ENCODE measurements at regions not wholly inside any gene's neighbourhood (a gene's known extent, or its start where the extent isn't known, plus 50 kb on each side); places are given as distances from the start of the nearest gene placed in this dataset.

- Histone ChIP-seq H3K4me1 (ENCODE audit: control insufficient read depth, extremely low read depth, insufficient read depth, low read length) (no peaks in the 10 kb centered on the region), H2AFZ (ENCODE audit: control insufficient read depth, low read length) (no peak overlapping the region), H3K9me3 (ENCODE audit: control insufficient read depth, low read depth, low read length) (peaks cover 2% of the 10 kb centered on the region), H3K9me1 (ENCODE audit: control insufficient read depth, extremely low read depth, insufficient read depth, low read length) (no peaks in the 10 kb centered on the region), H3K27ac (ENCODE audit: control insufficient read depth, insufficient read depth, low read length) (no peak overlapping the region), H3K27me3 (ENCODE audit: control insufficient read depth, extremely low read depth, insufficient read depth, low read length) (no peaks in the 10 kb centered on the region), H3K36me3 (ENCODE audit: control insufficient read depth in 2 of 2, extremely low read depth in 1 of 2, insufficient read depth in 2 of 2, low read length in 2 of 2) (no peaks in the 10 kb centered on the region), H3K4me3 (ENCODE audit: control insufficient read depth in 2 of 3, extremely low read depth in 1 of 3, insufficient read depth in 2 of 3, low read depth in 1 of 3, low read length in 3 of 3) (no peak overlapping the region), H3K79me2 (ENCODE audit: control insufficient read depth, insufficient read depth, low read length) (no peaks in the 10 kb centered on the region), H3K9ac (ENCODE audit: control insufficient read depth, extremely low read depth, insufficient read depth, low read length) (no peak overlapping the region), H4K20me1 (ENCODE audit: control insufficient read depth, extremely low read depth, insufficient read depth, low read length) (no peaks in the 10 kb centered on the region), H3K4me2 (ENCODE audit: control insufficient read depth, extremely low read depth, insufficient read depth, low read depth, low read length) (no peak overlapping the region)
- dilution Hi-C loops (cut with MboI; ENCODE audit: extremely low pct_ligation_motif_present, low sequenced_read_pairs): no loop called here
- FAIRE-seq (no peak), DNase-seq (ENCODE audit: low read depth, low spot score) (no peak)
- TF ChIP-seq CTCF (optimal IDR thresholded peaks at IDR 0.05 in 1 of 3, IDR thresholded peaks at IDR 0.05 in 1 of 3, conservative IDR thresholded peaks at IDR 0.05 in 1 of 3; ENCODE audit: extremely low read depth in 1 of 3, insufficient read depth in 2 of 3, low read length in 3 of 3) (no peak), EZH2 (IDR thresholded peaks at IDR 0.05; ENCODE audit: low read length) (no peak)
Observed at GRCh38 chr2:6237039-6237660, 545.0 kb downstream of the SOX11 start.

- no peak for TF ChIP-seq CTCF (optimal IDR thresholded peaks at IDR 0.05 in 1 of 3, IDR thresholded peaks at IDR 0.05 in 1 of 3, conservative IDR thresholded peaks at IDR 0.05 in 1 of 3; ENCODE audit: extremely low read depth in 1 of 3, insufficient read depth in 2 of 3, low read length in 3 of 3)
- Histone ChIP-seq H3K79me2 (ENCODE audit: control insufficient read depth, insufficient read depth, low read length) (no peaks in the 10 kb centered on the region), H3K27ac (ENCODE audit: control insufficient read depth, insufficient read depth, low read length) (no peak overlapping the region), H3K36me3 (ENCODE audit: control insufficient read depth in 2 of 2, extremely low read depth in 1 of 2, insufficient read depth in 2 of 2, low read length in 2 of 2) (no peaks in the 10 kb centered on the region), H4K20me1 (ENCODE audit: control insufficient read depth, extremely low read depth, insufficient read depth, low read length) (no peaks in the 10 kb centered on the region), H3K9ac (ENCODE audit: control insufficient read depth, extremely low read depth, insufficient read depth, low read length) (no peak overlapping the region), H2AFZ (ENCODE audit: control insufficient read depth, low read length) (no peak overlapping the region), H3K4me3 (ENCODE audit: control insufficient read depth in 2 of 3, extremely low read depth in 1 of 3, insufficient read depth in 2 of 3, low read depth in 1 of 3, low read length in 3 of 3) (no peak overlapping the region), H3K9me3 (ENCODE audit: control insufficient read depth, low read depth, low read length) (no peaks in the 10 kb centered on the region), H3K4me2 (ENCODE audit: control insufficient read depth, extremely low read depth, insufficient read depth, low read depth, low read length) (no peak overlapping the region), H3K27me3 (ENCODE audit: control insufficient read depth, extremely low read depth, insufficient read depth, low read length) (no peaks in the 10 kb centered on the region), H3K4me1 (ENCODE audit: control insufficient read depth, extremely low read depth, insufficient read depth, low read length) (no peaks in the 10 kb centered on the region), H3K9me1 (ENCODE audit: control insufficient read depth, extremely low read depth, insufficient read depth, low read length) (no peaks in the 10 kb centered on the region)
- FAIRE-seq: no peak
- dilution Hi-C loops (cut with MboI; ENCODE audit: extremely low pct_ligation_motif_present, low sequenced_read_pairs): no loop called here
- no peak for DNase-seq (ENCODE audit: low read depth, low spot score)
Observed at GRCh38 chr2:6249557-6249956, 557.4 kb downstream of the SOX11 start.
